HG02798 (cell line): ENCODE measurements at regions not wholly inside any gene's neighbourhood (a gene's known extent, or its start where the extent isn't known, plus 50 kb on each side); places are given as distances from the start of the nearest gene placed in this dataset.
A peak's percentile ranks its signal among the peaks of the same experiment; 100 is the strongest.
"Not testable (repeated sequence)": the region's sequence is repeated elsewhere in the genome, so short reads cannot be mapped to it uniquely, and the experiment has no call there.

Source experiments
- ATAC-seq: cut with Tn5 transposase; IDR thresholded peaks from one replicate; pipeline ENCODE4 v1.9.1; 2021; ENCODE audit warnings: mild to moderate bottlenecking; ENCODE audit not compliant: unreplicated experiment, poor library complexity

DNA sequence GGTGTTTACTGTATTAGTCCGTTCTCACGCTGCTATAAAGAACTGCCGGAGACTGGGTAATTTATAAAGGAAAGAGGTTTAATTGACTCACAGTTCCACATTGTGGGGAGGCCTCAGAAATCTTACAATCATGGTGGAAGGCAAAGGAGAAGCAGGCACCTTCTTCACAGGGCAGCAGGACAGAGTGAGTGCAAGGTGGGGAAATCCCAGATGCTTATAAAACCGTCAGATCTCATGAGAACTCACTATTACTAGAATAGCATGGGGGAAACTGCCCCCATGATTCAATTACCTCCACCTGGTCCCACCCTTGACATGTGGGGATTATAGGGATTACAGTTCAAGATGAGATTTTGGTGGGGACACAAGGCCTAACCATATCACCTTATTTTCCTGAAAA, 60.1 kb upstream of the IFNGR1 start:
- not testable (repeated sequence) for ATAC-seq

DNA sequence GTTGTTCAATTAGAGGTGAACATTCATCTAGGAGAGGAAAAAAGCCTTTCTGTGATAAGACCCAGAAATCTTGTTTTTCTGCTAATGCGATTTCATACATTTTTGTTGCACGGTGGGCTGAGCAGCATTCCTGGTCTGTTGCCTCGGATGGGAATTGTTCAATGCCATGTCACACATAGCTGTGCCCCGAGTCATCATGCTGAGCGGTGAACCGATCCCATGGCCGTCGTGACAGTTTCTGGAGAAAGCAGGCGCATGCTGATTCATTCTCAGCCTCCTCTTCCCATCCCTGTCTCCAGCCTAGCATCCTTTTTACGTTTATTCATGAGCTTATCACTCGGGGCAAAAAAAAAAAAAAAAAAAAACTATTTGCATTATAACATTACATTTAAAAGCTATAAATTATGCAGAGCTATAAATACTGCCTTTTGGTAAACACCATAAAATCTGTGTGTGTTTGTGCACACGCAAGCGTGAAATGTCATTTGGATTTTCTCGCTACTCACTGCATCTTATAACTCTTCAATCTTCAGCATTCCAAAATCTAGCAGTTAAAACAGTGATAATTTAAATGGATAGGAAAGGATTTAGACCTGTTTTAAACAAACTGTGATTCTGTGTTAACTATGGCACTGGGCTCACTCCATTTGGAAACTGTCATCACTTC, 58.9 kb upstream of the IFNGR1 start:
- ATAC-seq: no peak

DNA sequence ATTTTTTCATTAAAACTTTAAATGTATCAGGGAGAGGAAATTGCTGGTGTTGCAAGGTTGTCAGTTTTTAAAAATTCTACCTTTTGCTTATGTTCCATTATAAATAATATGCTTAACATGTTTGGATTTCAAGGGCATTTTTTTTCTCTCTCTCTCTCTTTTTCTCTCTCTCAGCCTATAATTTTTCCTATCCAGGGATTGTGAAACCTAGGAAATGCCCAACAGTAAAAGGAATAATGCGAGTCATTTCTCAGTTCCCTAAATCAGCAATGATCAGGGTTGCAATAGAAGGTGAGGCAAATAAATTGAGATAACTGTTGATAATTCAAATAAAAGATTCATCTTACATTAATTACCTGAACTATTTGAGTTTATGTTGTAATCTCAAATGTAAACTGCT, 53.2 kb upstream of the IFNGR1 start:
- no peak for ATAC-seq

DNA sequence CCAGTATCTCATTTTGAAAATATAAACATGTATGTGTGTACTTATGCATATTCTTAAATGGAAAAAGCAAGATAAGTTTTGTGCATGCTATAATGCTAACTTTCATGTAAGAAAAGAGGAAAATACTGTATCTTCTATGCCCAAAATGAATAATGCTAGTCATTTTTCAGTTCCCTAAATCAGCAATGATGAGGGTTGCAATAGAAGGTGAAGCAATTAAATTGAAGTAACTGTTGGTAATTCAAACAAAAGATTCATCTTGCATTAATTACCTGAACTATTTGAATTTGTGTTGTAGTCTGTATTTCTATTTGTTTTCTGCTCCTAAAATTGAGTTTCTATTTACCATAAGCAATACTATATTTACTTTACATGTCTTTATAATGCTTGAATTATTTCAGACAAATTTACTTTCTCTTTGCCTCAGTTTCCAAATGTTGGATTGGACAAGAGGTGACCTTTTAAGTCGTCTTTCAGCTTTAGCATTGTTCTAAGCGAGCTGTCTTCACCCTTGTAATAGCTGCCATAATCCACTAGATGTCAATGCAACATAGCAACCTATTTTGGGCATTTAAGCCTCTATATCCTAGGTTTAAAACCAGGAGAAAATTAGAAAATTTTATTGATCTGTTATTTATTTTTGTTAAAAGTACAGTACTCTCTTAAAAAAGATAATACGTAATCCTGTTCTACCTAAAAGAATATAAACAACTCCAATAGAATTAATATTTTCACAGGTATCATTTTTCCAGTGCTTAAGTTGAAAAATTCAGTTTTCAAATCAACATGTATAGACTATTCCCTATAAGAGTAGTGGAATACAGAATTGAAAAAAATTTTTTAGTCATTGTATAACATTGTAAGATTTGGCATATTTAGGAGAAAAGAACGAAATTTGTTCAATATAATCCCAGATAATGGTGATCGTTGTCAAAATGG, 52.3 kb upstream of the IFNGR1 start:
- peak; percentile 68 for ATAC-seq

DNA sequence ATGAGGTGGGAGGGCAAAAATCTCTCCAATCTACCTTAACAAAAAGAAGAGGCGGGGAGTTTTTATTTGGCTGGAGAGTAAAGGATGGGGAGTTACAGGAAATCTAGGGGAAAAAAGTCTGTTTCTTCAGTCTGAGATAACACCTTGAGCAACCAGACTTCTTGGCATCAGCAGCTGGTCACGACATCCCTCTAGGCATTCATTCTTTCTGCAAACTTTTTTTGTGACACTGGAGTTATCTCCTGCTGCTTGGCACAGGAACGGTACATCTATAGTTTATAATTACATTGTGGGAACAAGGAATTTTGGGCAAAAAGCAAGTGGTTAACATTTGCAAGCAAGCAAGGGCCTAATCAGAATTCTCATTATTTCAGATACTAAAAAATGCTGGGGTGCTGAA, 50.6 kb upstream of the IFNGR1 start:
- no peak for ATAC-seq

DNA sequence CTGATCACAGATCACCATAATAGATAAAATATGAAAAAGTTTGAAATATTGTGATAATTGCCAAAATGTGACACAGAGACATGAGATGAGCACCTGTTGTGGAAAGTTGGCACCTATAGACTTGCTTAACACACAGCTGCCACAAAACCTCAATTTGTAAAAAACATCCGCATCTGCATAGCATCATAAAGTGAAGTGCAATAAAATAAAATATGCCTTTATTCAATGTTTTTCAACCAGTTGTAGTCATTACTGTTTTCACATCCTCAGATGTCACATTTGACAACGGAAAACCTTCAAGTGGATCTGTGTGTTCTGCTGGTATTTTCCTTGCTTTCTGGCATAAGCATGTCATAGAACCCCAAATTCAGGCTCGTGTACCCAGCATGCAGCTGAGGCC, 50.2 kb upstream of the IFNGR1 start:
- ATAC-seq: no peak
